ENCODE measurements at regions not wholly inside any gene's neighbourhood (a gene's known extent, or its start where the extent isn't known, plus 50 kb on each side); places are given as distances from the start of the nearest gene placed in this dataset.
"Not testable (repeated sequence)": the region's sequence is repeated elsewhere in the genome, so short reads cannot be mapped to it uniquely, and the experiment has no call there.

- no peak for DNase-seq
Measured at GRCh38 chr10:84704101-84704500, 375.7 kb downstream of the CCSER2 start.

DNA sequence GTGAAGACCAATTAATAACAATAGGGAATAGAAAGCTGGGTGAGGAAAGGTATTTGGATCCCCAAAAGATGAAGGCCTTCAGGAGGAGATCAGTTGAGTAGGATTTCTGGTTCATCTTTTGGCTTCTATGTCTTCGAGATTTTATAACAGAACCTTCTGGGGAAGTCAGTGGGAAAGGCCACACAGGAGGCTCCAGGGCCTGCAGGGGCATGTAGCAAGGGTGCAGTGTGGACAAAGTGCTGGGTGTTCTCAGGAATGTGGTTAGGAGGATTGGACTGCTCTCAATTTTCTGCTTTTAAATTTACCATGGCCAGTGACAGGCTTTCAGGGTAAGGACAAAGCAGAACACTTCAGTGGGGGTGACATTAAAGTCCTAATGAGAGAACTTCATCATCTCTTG lies 378.0 kb downstream of the CCSER2 start:
- no peak for DNase-seq

GRCh38 chr10:84706875-84707274 lies 378.5 kb downstream of the CCSER2 start:
- DNase-seq, result no peak

- peak; percentile 23 to 27 for DNase-seq
Measured at GRCh38 chr10:84715911-84716310, 387.5 kb downstream of the CCSER2 start.

DNA sequence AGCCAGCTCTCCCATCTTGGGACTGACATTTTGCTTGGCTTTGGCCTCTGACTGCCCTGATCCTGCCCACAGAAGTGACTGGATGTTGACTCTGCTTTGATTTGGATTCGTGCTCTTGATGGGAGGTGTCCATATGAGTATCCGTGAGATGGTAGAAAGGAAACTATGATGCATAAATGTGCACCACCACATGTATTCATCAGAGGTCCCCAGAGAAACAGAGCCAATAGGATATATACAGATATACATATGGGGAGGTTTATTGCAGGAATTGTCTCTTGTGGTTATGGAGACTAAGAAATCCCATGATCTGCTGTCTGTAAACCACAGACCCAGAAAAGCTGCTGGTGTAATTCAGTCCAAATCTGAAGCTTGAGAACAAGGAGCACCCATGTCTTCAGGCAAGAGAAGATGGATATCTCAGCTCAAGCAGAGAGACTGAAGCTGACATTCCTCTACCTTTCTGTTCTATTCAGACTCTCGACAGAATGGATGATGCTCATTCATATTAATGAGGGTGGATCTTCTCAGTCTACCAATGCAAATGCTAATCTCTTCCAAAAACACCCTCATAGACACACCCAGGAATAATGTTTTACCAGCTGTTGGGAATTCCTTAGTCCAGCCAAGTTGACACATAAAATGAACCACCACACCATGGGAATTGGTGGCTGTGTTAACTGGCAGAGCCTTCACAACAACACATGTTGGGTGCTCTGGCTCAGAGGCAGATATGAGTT lies 390.7 kb downstream of the CCSER2 start:
- DNase-seq, result no peak

DNA sequence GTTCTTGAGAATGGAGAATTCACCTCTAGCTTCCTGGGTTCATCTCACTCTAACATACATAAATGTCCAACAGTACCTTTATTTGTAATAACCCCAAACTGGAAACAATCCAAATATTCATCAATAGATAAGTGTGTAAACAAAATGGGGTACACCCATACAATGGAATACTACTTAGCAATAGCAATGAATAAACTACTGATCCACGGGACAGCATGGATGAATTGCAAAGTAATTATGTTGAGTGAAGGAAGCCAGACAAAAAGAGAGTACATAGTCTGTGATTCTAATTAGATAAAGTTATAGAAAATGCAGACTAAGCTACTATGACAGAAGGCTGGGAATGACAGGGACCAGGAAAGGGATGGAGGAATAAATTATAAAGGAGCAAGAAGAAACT lies 391.3 kb downstream of the CCSER2 start:
- DNase-seq, result no peak

DNA sequence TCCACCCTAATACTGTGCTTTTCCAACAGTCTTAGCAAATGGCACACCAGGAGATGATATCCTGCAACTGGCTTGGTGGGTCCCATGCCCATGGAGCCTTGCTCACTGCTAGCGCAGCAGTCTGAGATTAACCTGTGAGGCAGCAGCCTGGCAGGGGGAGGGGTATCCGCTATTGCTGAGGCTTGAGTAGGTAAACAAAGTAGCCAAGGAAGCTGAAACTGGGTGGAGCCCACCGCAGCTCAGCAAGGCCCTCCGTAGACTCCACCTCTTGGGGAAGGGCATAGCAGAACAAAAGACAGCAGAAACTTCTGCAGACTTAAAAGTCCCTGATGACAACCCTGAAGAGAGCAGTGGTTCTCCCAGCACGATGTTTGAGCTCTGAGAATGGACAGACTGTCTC lies 399.0 kb downstream of the CCSER2 start:
- no peak for DNase-seq

GRCh38 chr10:84739126-84739525 lies 410.7 kb downstream of the CCSER2 start:
- DNase-seq, result not testable (repeated sequence)

DNA sequence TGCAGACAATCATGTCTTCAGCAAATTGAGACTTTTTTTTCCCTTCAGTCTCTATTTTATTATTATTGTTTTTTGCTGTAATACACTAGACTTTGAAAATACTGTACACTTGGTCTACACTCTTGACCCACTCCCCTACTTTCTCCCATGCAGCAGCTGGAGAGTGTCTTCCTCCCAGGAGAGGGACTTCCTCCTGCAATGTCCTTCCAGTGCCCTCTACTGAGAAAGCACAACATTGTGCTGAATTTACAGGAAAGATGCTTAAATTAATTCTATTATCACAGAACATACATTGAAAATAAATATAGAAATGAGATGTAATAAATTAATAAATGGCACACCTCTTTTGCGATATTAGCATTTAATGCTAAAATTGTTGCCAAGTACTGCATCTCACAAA lies 411.3 kb downstream of the CCSER2 start:
- DNase-seq, result no peak

- peak; percentile 5 to 41 for DNase-seq
Measured at GRCh38 chr10:84743483-84743882, 415.1 kb downstream of the CCSER2 start.

- no peak for DNase-seq
Measured at GRCh38 chr10:84755311-84755710, 426.9 kb downstream of the CCSER2 start.

GRCh38 chr10:84756653-84757052 lies 428.3 kb downstream of the CCSER2 start:
- not testable (repeated sequence) for DNase-seq

- not testable (repeated sequence) for DNase-seq
Measured at GRCh38 chr10:84761994-84762614, 433.7 kb downstream of the CCSER2 start.

DNA sequence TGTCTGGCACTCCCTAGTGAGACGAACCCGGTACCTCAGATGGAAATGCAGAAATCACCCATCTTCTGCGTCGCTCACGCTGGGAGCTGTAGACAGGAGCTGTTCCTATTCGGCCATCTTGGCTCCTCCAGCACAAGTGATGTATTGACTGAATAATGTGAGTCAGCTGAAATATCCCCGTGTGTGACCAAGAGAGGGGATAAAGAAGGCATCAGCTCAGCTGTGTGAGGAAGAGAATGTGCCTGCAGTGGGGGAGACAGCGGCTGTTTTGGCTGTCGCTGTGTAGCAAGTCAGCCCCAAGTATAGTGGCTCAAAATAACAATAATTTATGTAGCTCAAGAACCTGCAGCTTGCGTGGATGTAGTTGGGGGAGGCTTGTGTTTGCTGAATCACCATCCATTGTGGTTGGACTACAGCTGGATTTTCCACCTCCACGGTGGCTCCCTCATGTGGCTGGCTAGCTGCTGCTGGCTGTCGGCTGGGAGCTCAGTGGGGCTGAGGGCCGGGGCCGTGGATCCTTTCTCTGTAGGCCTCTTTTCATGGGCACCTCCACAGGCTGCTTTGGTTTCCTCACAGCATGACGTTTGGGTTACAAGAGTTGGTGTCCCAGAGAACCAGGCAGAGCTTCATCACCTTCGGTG lies 434.5 kb downstream of the CCSER2 start:
- DNase-seq, result no peak

DNA sequence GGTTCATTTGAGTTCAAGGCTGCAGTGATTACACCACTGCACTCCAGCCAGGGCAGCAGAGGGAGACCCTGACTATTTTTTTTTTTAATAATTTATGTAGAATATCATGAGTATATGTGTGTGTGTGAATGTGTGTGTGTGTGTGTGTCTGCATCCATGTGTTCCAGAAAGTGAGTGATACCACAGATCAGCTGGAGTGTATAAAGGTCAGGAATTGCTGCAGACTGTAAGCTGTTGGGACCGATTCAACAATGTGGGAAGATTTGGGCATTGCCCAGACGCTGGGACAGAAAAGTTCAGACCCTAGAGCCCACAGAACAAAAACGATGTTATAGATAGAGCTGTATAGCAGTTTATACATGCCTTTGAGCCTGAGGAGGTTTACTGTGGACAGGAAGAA lies 435.6 kb downstream of the CCSER2 start:
- DNase-seq, result no peak

DNA sequence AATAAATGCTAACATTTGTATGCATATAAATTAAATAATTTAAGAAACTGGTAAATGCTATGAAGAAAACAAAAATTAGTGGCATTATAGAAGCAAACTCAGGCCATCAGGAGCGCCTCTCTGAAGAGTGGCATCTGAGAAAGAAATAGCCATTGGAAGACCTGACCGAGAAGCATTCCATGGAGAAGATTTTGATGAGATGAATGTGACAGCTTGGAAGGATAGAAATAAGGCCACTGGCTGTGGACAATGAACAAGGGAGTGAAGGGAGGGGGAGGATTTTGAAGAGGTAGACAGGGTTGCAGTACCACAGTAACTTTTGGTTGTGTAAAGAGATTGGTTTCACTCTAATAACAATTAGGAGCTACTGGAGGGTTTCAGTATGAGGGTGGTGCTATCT lies 436.7 kb downstream of the CCSER2 start:
- DNase-seq, result no peak

GRCh38 chr10:84765656-84766055 lies 437.3 kb downstream of the CCSER2 start:
- no peak for DNase-seq

- DNase-seq, result no peak
Measured at GRCh38 chr10:84766923-84767322, 438.5 kb downstream of the CCSER2 start.

DNA sequence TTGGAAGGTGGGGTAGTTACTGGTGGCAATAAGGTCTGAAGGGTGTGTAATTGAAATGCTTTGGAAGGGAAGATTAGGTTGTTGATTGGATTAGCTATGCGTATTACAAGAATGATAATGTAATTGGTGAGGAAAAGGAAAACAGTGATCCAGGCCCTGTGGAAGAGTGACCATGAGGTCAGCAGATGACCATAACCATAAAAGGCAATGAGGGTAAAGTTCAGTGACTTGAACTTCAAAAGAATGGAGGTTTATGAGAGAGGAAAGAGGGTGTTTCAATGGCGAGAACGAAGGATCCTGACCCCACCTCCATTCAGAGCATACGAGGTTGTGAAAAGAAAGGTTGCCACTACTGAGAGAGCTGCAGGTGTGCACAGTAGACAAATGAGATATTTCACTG lies 439.7 kb downstream of the CCSER2 start:
- DNase-seq, result no peak

DNA sequence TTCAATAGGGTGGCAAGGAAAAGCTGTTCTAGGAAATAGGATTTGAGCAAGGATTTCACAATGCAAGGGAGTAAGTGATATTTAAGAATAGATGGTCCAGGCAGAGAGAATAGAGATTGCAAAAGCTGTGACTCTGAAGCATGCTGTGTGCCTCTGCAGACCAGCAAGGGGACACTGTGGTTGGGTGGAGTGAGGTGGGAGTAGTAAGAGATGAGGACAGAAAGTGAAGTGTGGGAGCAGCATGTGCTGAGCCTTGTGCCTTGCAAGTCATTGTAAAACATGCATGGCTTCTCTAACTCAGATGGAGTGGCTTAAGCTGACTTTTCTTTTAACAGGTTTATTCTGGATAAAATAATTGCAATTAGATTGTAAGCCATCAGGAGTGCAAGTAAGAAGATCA lies 442.4 kb downstream of the CCSER2 start:
- DNase-seq, result no peak

DNA sequence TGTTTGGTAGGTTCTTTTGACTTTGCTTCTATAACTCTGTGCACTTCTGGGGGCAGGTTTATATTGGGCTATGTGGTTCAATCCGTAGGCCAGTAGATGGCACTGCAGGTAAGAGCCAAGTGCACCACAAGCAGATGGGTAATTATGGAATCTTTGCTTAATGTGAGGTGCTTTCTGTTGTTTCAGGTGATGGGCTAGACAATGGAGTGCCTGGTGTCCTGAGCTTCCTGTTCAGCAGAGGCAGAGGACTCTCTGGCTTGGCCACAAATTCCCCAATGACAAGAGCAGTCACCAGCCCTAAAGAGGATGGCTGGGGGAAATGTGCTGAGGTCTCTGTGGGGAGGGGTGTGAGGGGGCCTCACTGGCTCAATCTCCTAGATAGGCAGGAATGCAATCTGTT lies 455.0 kb downstream of the CCSER2 start:
- DNase-seq, result peak; percentile 44 to 60

DNA sequence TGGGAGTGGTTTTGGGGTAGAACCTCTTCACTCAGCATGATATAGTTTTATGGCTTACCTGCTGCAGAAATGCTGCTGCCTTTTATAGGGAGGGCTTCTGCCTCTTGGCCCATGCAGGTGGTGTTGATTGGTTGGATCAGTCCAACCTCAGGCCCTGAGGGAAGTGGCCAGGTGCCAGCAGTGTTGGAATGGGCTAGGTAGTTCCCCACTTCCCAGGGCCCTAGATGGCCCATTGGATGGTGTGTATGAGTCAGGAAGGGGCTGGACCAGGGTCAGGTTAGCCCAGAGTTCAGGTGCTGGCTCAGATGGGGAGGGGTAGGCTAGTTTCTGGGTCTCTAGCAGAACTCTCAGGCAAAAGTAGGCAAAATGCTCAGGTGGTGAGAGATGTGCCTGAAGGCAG lies 455.5 kb downstream of the CCSER2 start:
- DNase-seq, result no peak

DNA sequence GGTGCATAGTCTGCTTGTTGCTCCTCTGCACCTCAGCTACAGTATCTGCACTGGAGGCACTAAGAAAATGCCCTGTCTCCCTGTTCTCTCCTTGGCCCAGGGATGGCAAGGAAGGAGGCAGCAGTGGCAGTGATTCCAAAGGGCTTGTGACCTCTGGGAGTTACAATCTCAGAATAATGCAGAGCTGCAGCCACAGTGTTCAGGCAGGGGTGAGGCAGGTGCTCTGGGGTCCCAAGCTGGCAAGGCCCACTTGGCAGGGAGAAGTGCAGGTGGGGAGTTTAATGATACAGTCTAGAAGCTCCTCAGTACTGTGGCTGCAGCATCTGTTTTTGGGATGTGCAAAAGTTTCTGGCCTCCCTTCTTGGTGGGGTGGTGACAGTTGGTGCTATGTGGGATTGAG lies 456.4 kb downstream of the CCSER2 start:
- DNase-seq, result no peak

GRCh38 chr10:84789026-84789425 lies 460.6 kb downstream of the CCSER2 start:
- DNase-seq, result no peak

Data from Kasumi-1 (cell line).